ENCODE measurements at regions not wholly inside any gene's neighbourhood (a gene's known extent, or its start where the extent isn't known, plus 50 kb on each side); places are given as distances from the start of the nearest gene placed in this dataset.
A peak's percentile ranks its signal among the peaks of the same experiment; 100 is the strongest.
"Not testable (repeated sequence)": the region's sequence is repeated elsewhere in the genome, so short reads cannot be mapped to it uniquely, and the experiment has no call there.

- DNase-seq: no peak
Measured at GRCh38 chr3:10706740-10707399, 109.2 kb upstream of the SLC6A11 start.

- peak in 1 of 4 experiments; percentile 19 for DNase-seq
Measured at GRCh38 chr3:10707400-10708215, 108.4 kb upstream of the SLC6A11 start.

- no peak for DNase-seq
Measured at GRCh38 chr3:10708216-10708893, 107.7 kb upstream of the SLC6A11 start.

- DNase-seq: peak in 1 of 4 experiments; percentile 15
Measured at GRCh38 chr3:10709110-10709781, 106.8 kb upstream of the SLC6A11 start.

- no peak for DNase-seq
Measured at GRCh38 chr3:10712121-10712520, 103.9 kb upstream of the SLC6A11 start.

- no peak for DNase-seq
Measured at GRCh38 chr3:10713656-10714055, 102.4 kb upstream of the SLC6A11 start.

GRCh38 chr3:10715886-10716285, 100.1 kb upstream of the SLC6A11 start:
- DNase-seq: no peak

- no peak for DNase-seq
Measured at GRCh38 chr3:10716964-10717363, 99.1 kb upstream of the SLC6A11 start.

GRCh38 chr3:10717756-10718155, 98.3 kb upstream of the SLC6A11 start:
- no peak for DNase-seq

GRCh38 chr3:10721101-10721500, 94.9 kb upstream of the SLC6A11 start:
- no peak for DNase-seq

GRCh38 chr3:10722911-10723310, 93.1 kb upstream of the SLC6A11 start:
- DNase-seq: no peak

GRCh38 chr3:10723991-10724390, 92.0 kb upstream of the SLC6A11 start:
- no peak for DNase-seq

- DNase-seq: no peak
Measured at GRCh38 chr3:10725067-10725466, 91.0 kb upstream of the SLC6A11 start.

GRCh38 chr3:10725846-10726245, 90.2 kb upstream of the SLC6A11 start:
- no peak for DNase-seq

- DNase-seq: no peak
Measured at GRCh38 chr3:10726787-10727186, 89.2 kb upstream of the SLC6A11 start.

- no peak for DNase-seq
Measured at GRCh38 chr3:10729439-10729838, 86.6 kb upstream of the SLC6A11 start.

- no peak for DNase-seq
Measured at GRCh38 chr3:10732292-10732691, 83.7 kb upstream of the SLC6A11 start.

GRCh38 chr3:10733297-10733696, 82.7 kb upstream of the SLC6A11 start:
- DNase-seq: no peak

- DNase-seq: not testable (repeated sequence)
Measured at GRCh38 chr3:10736444-10736843, 79.6 kb upstream of the SLC6A11 start.

- DNase-seq: no peak
Measured at GRCh38 chr3:10737785-10738184, 78.2 kb upstream of the SLC6A11 start.

GRCh38 chr3:10738688-10739372, 77.2 kb upstream of the SLC6A11 start:
- peak; percentile 73 to 86 (median 82) for DNase-seq

GRCh38 chr3:10740954-10741353, 75.1 kb upstream of the SLC6A11 start:
- no peak for DNase-seq

Measured in suppressor macrophage (primary cell).